GM18511 (cell line): ENCODE measurements at regions not wholly inside any gene's neighbourhood (a gene's known extent, or its start where the extent isn't known, plus 50 kb on each side); places are given as distances from the start of the nearest gene placed in this dataset.
"Not testable (repeated sequence)": the region's sequence is repeated elsewhere in the genome, so short reads cannot be mapped to it uniquely, and the experiment has no call there.

Source experiments
- ATAC-seq: cut with Tn5 transposase; IDR thresholded peaks from one replicate; pipeline ENCODE4 v1.9.1; 2021; ENCODE audit warnings: mild to moderate bottlenecking, moderate library complexity; ENCODE audit not compliant: unreplicated experiment

DNA sequence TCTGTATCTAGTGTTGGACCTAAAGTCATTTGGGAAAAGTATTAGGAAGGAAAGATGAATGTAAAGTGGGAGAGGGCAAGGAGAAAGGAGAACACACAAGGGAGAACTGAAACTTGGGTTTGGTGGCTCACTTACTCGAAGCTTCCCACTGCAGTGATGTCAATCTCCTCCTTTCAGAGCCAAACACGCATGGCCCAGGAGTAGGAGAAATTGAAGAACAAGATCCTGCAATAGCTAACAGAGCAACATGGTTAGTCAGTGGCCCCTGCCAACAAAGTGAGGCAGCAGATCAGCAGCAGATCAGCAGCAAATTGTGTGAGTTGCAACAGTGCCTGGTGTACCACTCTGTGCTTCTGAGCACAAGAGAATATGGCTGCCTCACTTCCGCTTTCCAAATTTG lies 366.4 kb downstream of the PSAT1 start:
- ATAC-seq, result no peak

DNA sequence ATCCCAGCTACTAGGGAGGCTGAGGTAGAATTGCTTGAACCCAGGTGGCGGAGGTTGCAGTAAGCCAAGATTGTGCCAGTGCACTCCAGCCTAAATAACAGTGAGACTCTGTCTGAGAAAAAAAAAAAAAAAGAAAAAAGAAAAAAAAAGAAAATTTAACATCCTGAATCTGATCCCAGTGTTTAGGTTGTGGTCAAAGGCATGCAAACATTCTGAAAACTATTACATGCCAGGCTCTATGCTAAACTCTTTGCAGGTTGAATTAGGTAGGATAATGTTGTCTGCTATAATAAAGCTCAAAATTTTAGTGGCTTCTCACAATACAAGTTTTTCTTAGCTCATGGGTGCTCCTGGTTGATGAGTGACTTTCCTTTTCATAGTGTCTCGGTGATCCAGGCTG lies 367.4 kb downstream of the PSAT1 start:
- ATAC-seq, result no peak

DNA sequence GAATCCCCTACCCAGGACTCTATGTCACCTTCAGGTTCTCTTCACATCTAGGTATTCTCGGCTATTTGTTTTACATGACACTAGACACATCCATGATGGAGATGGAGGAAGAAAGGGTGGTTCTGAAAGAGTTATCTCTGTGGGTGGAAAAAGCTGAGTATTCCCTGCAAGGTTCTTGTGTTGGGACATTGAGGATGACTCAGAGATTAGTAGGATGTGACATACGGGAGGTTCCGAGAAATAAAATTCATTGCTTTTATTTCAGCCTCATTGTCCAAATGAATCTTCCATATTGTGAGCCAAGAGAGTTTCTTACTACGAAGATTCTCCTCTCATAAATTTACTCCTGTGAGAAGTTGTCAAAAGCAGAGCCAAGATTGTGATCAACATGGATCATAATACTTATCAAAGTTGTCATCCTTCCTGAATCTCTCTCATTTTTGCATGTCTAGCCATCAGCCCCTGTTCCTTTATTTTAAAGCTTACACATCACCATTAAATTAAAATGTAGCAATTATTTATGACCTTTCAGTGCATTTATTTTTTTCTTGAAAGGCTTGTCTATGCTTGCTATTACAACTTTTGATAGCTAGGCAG lies 370.0 kb downstream of the PSAT1 start:
- no peak for ATAC-seq

DNA sequence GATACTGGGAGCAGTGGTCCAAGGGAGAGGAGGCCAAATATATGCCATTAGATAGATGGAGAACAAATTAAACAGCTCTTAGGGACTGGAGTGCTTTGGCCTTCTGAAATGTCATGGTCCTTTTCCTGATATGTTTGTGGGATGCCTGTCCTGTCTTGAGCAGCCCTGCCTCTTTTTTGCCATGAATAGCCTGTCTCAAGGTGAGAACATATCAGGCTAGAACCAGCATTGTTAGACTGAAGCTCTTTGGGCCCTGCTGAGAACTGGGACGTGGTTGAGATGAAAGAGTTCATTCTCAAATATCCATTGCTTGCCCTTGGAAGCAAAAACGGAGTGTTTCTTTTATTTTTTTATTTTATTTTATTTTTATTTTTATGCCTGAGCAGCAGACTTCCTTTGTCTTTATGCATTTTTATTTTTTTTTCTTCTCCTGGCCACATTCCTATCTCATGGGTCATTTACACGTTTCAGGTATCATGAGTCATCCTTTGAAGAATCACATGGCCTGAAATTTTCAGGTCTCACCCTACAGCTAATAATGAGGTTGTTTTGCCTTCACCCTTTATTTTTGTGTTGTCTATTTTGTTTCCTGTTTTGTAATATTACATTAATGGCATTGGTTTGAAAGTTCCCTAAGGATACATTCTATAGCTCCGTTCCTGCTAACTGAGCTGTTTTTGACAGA lies 371.4 kb downstream of the PSAT1 start:
- ATAC-seq, result no peak

DNA sequence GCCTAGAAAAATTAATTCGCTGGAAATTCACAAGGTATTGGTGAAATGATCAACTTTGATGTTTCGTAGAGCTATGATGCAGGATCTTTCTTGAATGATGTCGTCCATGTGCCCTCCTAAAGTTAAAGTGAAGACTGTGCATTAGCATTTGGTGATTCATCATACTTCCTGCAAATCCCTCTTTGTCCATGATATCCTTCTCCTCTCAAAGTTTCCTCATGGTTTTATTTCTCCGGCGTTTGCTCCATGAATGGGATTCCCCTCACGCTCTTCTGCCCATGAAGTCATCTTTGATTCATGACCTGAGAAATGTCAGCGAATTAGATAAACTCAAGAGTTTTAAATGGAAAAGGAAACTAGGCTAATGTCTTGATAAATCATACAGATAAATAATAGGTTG lies 372.7 kb downstream of the PSAT1 start:
- ATAC-seq, result no peak

DNA sequence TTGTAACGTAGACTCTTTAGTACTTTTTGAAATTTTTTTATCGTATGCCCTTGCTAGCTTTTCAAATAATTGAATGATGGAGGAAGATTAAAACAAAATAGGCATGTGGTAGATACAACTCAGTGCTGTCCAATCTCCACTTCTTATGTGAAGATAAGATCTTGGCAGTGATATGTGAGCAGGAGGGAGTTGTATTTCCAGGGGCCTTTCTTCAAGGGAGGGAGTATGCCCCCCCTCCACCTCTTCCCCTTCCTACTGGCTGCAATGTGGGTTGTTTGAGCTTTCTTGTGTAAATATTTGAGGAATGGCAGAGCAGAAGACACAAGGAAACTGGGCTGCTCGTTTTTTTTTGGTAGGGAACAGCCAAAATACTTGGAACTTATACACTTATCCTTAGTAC lies 374.9 kb downstream of the PSAT1 start:
- no peak for ATAC-seq

DNA sequence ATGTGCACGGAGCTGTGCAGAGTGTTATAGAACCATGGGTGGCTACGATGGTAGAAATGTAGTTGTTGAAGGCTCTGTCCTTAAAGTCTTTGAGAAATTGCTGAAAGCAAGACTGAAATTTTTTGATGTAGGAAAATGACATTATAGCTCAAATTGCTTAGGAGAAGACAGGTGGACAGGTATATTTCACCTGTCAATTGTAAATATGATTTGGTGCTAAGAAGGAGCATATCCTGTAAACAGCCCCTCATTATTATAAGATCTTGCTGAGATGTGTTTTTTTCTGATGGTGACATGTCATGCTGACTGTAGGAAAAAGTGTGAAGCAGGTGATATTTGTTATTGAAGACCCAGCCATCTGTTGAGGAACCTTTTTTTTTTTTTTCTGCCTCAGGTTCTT lies 377.9 kb downstream of the PSAT1 start:
- no peak for ATAC-seq

DNA sequence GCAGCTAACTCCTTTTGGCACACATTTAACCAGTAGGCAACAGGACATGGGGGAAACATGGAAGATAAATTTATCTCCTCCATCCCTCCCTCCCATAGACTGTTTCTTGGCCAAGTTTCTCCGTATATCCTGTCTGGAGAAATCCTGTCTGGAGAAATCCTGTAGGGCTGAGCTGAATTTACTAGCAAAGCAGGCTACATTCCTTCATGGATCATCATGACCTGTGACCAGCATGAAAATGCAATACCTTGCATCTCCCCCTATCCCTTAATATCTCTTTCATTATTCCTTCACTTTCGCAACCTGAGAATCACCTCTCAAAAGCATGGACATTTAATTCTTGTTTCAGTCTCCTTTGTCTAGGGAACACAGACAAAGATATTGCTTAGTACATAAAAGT lies 379.1 kb downstream of the PSAT1 start:
- ATAC-seq, result no peak

DNA sequence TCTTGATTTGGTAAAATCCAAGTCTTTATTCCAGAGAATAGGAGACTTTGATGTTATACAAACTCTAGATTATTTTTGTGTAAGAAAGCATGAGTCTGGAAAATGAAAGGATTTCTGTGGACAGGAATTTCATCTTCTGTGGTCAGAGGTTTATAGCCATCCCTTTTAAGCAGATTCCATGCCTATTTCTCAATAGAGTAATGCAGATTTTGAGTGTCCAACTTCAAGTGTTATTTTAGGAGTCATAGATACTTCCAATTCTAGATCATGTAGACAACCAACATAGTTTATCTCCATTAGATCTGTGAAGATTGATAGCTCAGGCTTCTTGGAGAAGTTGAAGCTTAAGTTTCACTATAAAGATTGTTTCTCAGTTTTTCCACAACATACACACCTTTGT lies 379.7 kb downstream of the PSAT1 start:
- ATAC-seq, result no peak

DNA sequence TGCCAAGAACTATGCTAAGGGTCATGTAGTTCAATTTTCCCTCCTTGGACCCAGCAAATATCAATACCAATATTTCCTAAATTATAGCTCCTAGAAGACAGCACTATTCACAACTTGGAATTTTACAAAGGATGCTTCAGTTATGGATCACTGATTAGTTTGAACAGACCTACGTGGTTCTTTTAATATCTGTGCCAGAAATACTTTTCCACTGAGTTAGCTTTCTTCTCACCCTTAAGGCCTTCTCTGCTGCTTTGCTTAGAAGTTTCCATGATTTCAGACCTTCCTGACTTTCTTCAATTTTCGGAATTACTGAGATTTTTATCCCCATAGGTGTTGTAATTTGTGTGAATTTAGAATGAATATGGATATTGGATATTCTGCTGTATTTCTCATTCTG lies 380.4 kb downstream of the PSAT1 start:
- ATAC-seq, result no peak

DNA sequence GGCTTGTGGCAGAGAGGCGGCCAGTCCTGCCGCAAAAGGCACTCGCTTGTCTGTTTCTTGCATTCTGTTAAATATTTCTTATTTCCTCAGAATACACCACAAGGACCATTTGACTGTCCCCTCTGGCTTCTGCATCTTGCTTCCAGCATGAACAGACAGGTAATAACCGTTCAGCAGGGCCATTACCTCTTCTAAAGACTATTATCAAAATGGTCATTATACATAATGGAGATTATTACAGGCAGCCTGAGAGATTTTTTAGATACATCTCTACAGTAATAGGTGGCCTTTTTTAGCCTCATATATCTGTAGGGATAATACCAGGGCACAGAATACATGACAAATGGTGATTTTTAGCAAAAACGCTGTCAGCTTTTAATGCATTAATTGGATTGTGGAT lies 382.0 kb downstream of the PSAT1 start:
- ATAC-seq, result no peak

DNA sequence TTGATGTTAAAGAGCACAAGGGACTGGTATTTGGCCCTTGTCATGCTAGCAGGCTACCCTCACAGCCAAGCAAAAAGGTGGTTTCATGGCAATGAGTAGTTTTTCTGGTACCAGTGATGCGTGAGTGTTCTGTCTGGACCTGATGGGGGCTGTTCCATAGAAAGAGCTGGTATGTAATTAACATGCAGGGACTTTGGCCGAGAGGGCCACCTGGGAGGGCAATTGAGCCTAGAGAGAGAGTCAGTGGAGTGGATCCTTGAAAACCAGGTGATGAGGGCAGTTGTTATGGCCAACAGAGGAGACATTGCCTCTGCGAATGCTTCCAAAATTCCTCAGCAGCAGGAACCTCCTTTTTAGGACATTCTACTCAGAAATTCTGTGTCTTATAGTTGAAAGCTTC lies 383.3 kb downstream of the PSAT1 start:
- ATAC-seq, result no peak

DNA sequence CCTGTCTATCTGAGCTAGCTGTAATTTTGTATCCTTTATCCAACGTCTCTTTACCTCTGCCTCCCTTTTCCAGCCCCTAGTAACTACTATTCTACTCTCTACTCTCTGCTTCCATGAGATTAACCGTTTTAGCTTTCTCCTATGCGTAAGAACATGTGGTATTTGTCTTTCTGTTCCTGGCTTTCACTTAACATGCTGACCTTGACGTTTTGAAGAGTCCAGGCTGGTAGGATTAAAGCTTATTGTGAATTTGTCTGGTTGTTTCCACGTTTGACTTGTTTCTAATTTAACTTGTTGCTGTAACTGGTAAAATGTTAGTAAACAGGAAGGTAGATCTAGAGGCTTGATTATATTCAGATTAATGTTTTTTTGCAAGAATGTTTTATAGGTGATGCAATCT lies 385.3 kb downstream of the PSAT1 start:
- no peak for ATAC-seq

DNA sequence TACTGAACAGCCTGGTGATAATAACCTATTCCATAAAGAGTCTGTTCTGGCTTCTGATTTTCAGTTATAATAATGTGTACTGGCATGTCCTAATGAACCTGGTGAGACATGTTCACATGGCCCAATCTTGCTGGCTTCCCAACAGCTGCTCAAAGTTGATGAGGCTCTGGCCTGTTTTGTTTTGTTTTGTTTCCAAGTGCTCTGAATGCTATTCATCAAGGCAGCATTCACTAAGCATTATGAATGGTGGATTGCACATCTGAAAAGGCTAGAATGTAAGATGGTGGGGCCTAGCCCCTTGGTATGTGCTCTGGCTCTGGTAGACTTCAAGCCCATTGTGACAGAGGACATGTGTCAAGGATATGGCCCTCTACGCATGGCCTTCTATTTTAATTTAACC lies 388.5 kb downstream of the PSAT1 start:
- no peak for ATAC-seq

DNA sequence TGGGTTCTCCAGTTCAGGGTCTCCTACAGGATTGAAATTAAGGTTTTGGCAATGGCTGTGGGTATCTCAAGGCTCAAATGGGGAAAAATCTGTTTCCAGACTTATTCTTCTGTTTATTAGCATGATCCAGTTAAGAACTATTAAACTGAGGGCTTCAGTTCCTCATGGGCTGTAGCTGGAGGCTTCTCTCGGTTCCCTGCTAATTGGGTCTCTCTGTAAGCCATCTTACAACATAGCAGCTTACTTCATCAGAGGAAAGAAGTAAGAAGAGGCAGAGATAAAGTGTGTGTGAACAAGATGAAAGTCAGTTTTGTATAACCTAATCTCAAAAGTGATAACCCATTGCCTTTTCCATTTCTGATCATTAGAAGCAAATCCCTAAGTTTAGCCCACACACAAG lies 391.9 kb downstream of the PSAT1 start:
- ATAC-seq, result no peak

DNA sequence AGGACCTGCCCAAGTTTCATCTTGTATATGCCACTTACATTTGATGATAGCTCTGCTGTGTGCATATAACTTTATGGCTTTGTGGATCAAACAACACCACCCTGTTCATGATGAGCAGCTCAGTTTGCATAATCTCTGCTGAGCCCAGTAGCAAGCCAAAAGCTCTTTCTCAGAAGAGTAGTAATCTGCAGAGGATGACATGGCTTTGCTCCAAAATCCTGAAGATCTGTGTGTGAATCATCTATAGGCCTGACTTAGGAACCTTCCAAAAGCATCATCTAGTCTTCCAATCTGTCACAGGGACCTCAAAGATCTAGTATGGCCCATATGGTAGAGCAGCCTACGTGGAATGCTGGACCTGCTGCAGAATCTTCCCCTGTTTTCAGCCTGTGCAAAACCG lies 394.6 kb downstream of the PSAT1 start:
- no peak for ATAC-seq

DNA sequence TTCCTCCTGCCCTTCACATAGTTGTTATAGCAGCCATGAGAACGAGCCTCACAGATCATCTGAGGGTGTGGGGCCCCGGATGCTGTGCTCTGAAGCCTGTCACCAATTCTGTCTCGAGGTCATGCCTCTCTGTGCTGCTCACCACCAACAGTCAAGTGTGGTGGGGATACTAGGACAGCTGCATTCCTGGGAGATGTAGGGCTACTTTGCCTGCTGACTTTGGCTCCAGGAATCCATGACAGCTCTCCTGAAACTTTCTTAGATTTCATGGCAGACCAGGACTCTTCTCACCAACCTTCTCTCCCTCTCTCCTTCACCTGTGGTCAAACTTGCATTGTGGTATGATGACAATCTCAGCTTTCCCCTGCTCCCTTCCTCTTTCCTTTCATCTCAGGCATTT lies 395.9 kb downstream of the PSAT1 start:
- ATAC-seq, result no peak

DNA sequence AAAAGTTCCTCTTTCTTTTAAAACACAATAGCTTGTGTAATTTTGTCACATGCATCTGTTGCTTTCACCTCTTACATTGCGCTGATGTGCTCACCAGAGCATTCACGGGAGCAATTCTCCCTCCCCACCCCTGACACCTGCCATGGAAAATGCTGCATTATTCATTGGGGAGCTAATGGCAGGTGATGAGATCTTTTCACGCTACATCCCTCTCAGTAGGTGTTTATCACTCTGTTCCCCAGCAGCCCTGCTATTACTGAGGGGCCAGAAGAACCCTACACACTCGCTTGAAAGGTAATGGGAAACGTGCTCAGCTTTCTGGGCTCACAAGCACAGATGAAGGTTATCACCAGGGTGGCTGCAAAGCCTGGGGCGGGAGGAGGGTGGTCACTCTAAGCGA lies 398.0 kb downstream of the PSAT1 start:
- ATAC-seq, result no peak

DNA sequence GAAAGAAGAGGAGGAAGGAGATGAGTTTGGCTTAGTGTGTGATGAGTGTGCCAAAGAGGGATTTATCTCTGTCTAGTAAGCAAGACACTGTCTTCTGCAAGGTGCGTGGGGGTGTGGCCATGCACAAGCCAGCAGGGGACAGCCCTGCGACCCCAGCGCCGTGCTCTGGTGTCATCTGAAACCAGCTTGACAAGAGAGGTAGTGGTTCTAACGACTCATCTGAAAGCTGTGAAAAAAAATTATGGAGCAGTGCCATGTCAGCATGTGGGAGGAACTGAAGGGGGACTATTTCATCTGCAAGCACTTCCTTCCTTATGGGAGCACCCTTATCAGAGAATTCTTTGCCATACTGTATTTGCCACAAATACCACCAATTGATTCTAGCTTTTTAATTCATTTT lies 398.6 kb downstream of the PSAT1 start:
- no peak for ATAC-seq

DNA sequence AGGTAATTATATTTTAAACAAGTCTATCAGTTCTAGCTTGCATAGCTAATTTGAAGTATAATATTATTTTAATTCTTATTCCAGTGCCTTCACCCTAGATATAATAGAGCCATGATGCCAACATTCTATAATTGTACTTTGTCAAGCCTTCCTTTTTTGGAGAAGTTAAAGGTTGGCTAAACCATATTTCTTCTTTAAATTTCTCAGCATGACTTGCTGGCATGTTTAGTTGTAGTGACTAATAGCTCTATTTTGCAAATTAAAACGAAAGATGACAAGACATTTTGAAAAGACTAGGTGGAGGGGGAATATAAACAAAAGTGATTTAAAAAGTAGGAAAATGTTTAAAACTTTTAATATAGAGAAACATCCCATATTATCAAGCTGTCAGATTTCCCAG lies 400.7 kb downstream of the PSAT1 start:
- no peak for ATAC-seq

DNA sequence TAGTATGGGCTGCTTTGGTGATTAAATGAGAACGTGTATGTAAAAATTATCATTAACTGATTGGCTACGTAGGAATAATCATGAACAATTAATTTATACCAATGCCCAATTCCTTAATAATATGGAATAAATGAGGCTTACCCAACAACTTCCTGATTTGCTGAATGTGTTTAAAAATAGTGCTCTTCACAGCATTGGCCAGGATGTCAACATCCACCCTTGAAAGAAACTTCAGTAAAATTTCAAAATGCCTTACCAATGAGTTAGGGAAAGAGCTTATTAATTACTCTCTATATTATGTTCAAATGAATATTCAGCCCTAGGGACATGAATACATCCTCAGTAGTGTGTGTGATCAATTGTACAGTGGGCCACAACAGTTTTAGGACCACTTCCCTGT lies 401.4 kb downstream of the PSAT1 start:
- ATAC-seq, result no peak

DNA sequence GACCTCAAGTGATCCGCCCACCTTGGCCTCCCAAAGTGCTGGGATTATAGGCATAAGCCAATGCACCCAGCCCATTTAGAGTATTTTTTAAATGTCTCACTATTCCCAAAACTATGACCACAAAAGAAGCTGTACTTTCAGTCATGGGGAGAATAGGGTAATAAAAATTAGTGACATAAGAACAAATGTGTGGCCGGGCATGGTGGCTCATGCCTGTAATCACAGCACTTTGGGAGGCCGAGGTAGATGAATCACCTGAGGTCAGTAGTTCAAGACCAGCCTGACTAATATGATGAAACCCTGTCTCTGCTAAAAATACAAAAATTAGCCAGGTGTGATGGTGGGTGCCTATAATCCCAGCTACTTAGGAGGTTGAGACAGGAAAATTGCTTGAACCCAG lies 402.3 kb downstream of the PSAT1 start:
- not testable (repeated sequence) for ATAC-seq

DNA sequence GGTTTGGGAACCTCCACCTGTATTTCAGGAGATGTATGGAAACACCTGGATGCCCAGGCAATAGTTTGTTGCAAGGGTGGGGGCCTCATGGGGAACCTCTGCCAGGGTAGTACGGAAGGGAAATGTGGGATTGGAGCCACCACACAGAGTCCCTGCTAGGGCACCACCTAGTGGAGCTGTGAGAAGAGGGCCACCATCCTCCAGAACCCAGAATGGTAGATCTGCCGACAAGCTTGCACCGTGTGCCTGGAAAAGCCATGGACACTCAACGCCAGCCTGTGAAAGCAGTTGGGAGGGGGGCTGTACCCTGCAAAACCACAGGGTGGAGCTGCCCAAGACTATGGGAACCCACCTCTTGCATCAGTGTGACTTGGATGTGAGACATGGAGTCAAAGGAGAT lies 407.2 kb downstream of the PSAT1 start:
- not testable (repeated sequence) for ATAC-seq
